ENCODE measurements at regions not wholly inside any gene's neighbourhood (a gene's known extent, or its start where the extent isn't known, plus 50 kb on each side); places are given as distances from the start of the nearest gene placed in this dataset.
A peak's percentile ranks its signal among the peaks of the same experiment; 100 is the strongest.

DNA sequence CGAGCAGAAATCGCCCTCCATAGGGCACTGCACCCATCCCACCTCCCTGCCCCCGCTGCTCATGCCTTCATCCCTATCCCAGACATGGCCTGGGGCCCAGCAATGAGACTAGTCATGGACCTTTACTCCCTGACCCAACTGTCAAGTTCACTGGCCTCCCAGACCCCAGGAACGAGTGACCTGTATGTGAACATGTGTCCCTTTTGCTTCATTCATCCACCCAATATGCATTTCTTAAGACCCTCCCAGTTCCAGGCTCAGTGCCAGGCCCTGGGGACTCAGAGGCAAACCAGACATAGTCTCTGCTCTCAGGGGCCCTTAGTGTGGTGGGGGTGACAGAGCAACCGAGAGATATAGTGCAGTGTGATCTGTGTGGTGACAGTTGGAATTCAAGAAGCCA, 67.0 kb downstream of the EFNB1 start:
- no peak for FAIRE-seq
- Histone ChIP-seq H2AFZ (ENCODE audit: low read depth, low read length) (no peak overlapping the region), H3K79me2 (ENCODE audit: control insufficient read depth, insufficient read depth, low read length) (no peaks in the 10 kb centered on the region), H3K9me3 (replicated peaks; ENCODE audit: control insufficient read depth, insufficient read depth, low read length) (no peaks in the 10 kb centered on the region), H3K4me1 (ENCODE audit: control insufficient read depth, extremely low read depth, insufficient read depth, low read length) (peaks cover 15% of the 10 kb centered on the region), H3K4me3 (replicated peaks in 1 of 3; ENCODE audit: insufficient read depth in 1 of 3, low read depth in 1 of 3, low read length in 3 of 3) (no peak overlapping the region), H3K9me1 (replicated peaks; ENCODE audit: control insufficient read depth, extremely low read depth, insufficient read depth, low read length) (no peaks in the 10 kb centered on the region), H3K9ac (replicated peaks; ENCODE audit: extremely low read depth, insufficient read depth, low read length) (no peak overlapping the region), H3K4me2 (ENCODE audit: insufficient read depth, low read length) (no peak overlapping the region), H3K27ac (ENCODE audit: insufficient read depth, low read depth, low read length) (peak overlapping the region; percentile 65), H3K27me3 (ENCODE audit: control insufficient read depth in 2 of 2, insufficient read depth in 2 of 2, low read length in 2 of 2) (no peaks in the 10 kb centered on the region), H3K36me3 (ENCODE audit: control insufficient read depth in 2 of 2, extremely low read depth in 1 of 2, insufficient read depth in 2 of 2, low read length in 2 of 2) (no peaks in the 10 kb centered on the region), H4K20me1 (replicated peaks; ENCODE audit: control insufficient read depth, extremely low read depth, insufficient read depth, low read length) (no peaks in the 10 kb centered on the region)
- ChIA-PET CTCF (interaction anchor here (0.7 to 5.0 kb wide), 4 partner anchors 13 to 165 kb away, joined by 3 to 43 read pairs (median 4); partner anchors contain the start of gene EFNB1), POLR2A (interaction anchor here (2.6 kb wide), 1 partner anchor 67 kb away, joined by 36 read pairs; the partner anchor contains the start of gene EFNB1)
- no TSS peak for BruUV-seq (replicated peaks)
- dilution Hi-C loops (cut with MboI; ENCODE audit: extremely low pct_ligation_motif_present, low sequenced_read_pairs): no loop called here
- no peak for DNase-seq (ENCODE audit: low read depth, low spot score)
- intact Hi-C loops (cut with micrococcal nuclease): loop anchor here (1.0 to 2.0 kb wide), 4 partner anchors 34 to 67 kb away; no protein-coding TSS in a partner anchor
- TF ChIP-seq MAX (IDR thresholded peaks at IDR 0.05; ENCODE audit: insufficient read depth, insufficient read length) (no peak), FOS (IDR thresholded peaks at IDR 0.05; ENCODE audit: borderline replicate concordance, insufficient read depth, low read length) (no peak), EZH2 (IDR thresholded peaks at IDR 0.05; ENCODE audit: borderline replicate concordance, low read depth, low read length, severe bottlenecking) (no peak)

DNA sequence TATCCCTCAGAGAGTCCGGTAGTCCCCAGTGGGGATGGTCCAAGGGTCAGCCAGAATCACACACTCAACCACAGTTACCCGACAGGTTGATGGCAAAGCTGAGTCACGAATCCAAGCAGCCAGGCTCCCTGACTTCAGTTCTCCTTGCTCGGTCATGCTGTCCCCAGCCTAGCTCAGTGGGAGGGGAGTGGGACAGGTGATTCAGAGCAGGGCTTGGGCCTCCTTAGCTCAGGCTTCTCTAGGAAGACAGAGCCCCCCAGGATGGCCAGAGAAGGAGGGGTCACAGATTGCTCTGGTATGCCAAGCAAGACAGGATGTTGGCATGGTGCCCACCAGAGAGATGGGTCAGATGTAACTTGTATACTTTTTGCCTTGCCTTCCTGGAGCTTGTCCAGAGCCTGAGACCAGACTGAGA, 66.5 kb downstream of the EFNB1 start:
- dilution Hi-C loops (cut with MboI; ENCODE audit: extremely low pct_ligation_motif_present, low sequenced_read_pairs) (no loop called here), intact Hi-C loops (cut with micrococcal nuclease) (loop anchor here (1.0 to 2.0 kb wide), 4 partner anchors 34 to 67 kb away; no protein-coding TSS in a partner anchor)
- Histone ChIP-seq H3K9ac (replicated peaks; ENCODE audit: extremely low read depth, insufficient read depth, low read length) (peak overlapping the region; percentile 36), H3K27me3 (ENCODE audit: control insufficient read depth in 2 of 2, insufficient read depth in 2 of 2, low read length in 2 of 2) (no peaks in the 10 kb centered on the region), H3K79me2 (ENCODE audit: control insufficient read depth, insufficient read depth, low read length) (no peaks in the 10 kb centered on the region), H3K9me1 (replicated peaks; ENCODE audit: control insufficient read depth, extremely low read depth, insufficient read depth, low read length) (no peaks in the 10 kb centered on the region), H3K27ac (ENCODE audit: insufficient read depth, low read depth, low read length) (peak overlapping the region; percentile 65), H3K4me1 (ENCODE audit: control insufficient read depth, extremely low read depth, insufficient read depth, low read length) (peaks cover 15% of the 10 kb centered on the region), H3K4me2 (ENCODE audit: insufficient read depth, low read length) (no peak overlapping the region), H3K4me3 (replicated peaks in 1 of 3; ENCODE audit: insufficient read depth in 1 of 3, low read depth in 1 of 3, low read length in 3 of 3) (no peak overlapping the region), H4K20me1 (replicated peaks; ENCODE audit: control insufficient read depth, extremely low read depth, insufficient read depth, low read length) (no peaks in the 10 kb centered on the region), H3K9me3 (replicated peaks; ENCODE audit: control insufficient read depth, insufficient read depth, low read length) (no peaks in the 10 kb centered on the region), H2AFZ (ENCODE audit: low read depth, low read length) (peak overlapping the region; percentile 14), H3K36me3 (ENCODE audit: control insufficient read depth in 2 of 2, extremely low read depth in 1 of 2, insufficient read depth in 2 of 2, low read length in 2 of 2) (no peaks in the 10 kb centered on the region)
- no peak for TF ChIP-seq MAX (IDR thresholded peaks at IDR 0.05; ENCODE audit: insufficient read depth, insufficient read length)
- TF ChIP-seq POLR2AphosphoS5 (IDR thresholded peaks at IDR 0.05; ENCODE audit: insufficient read depth, low read depth, low read length): peak; percentile 3
- CTCF ChIA-PET: interaction anchor here (0.7 to 5.0 kb wide), 5 partner anchors 14 to 165 kb away, joined by 3 to 43 read pairs (median 6); partner anchors contain the start of gene EFNB1
- BruUV-seq (replicated peaks): no TSS peak
- no peak for FAIRE-seq
- DNase-seq (ENCODE audit: low read depth, low spot score): peak; percentile 81
- POLR2A ChIA-PET: interaction anchor here (0.6 to 2.6 kb wide), 2 partner anchors 36 to 67 kb away, joined by 5 to 36 read pairs; partner anchors contain the start of gene EFNB1

Data from endothelial cell of umbilical vein (primary cell).